OCI-LY1 (cell line): ENCODE measurements at regions not wholly inside any gene's neighbourhood (a gene's known extent, or its start where the extent isn't known, plus 50 kb on each side); places are given as distances from the start of the nearest gene placed in this dataset.

Experiments used
- EZH2 ChIP-seq: fragments of 200-600 bp; sonication (generic), shearing (Covaris generic); IDR thresholded peaks from 2 replicates; pipeline ENCODE4 v1.8.0; 2017; ENCODE audit warnings: borderline replicate concordance, mixed run types, mild to moderate bottlenecking, antibody characterized with exemption, low read length, moderate library complexity, mixed read lengths
- TF ChIP-seq, protein P1 (sequence below): fragments of 200-600 bp; sonication (generic), shearing (Covaris generic); IDR thresholded peaks from 2 replicates; pipeline ENCODE4 v1.5.1; 2017; ENCODE audit warnings: mild to moderate bottlenecking, antibody characterized with exemption, low read length, moderate library complexity, mixed read lengths

- TF ChIP-seq, protein P1, sequence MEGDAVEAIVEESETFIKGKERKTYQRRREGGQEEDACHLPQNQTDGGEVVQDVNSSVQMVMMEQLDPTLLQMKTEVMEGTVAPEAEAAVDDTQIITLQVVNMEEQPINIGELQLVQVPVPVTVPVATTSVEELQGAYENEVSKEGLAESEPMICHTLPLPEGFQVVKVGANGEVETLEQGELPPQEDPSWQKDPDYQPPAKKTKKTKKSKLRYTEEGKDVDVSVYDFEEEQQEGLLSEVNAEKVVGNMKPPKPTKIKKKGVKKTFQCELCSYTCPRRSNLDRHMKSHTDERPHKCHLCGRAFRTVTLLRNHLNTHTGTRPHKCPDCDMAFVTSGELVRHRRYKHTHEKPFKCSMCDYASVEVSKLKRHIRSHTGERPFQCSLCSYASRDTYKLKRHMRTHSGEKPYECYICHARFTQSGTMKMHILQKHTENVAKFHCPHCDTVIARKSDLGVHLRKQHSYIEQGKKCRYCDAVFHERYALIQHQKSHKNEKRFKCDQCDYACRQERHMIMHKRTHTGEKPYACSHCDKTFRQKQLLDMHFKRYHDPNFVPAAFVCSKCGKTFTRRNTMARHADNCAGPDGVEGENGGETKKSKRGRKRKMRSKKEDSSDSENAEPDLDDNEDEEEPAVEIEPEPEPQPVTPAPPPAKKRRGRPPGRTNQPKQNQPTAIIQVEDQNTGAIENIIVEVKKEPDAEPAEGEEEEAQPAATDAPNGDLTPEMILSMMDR: no peak
- TF ChIP-seq EZH2: no peak
Measured at GRCh38 chr13:33617055-33617454, 200.9 kb upstream of the RFC3 start.
